HG03135 (cell line): ENCODE measurements at regions not wholly inside any gene's neighbourhood (a gene's known extent, or its start where the extent isn't known, plus 50 kb on each side); places are given as distances from the start of the nearest gene placed in this dataset.

Experiments
- ATAC-seq: cut with Tn5 transposase; IDR thresholded peaks from one replicate; pipeline ENCODE4 v1.9.1; 2021; ENCODE audit warnings: mild to moderate bottlenecking, moderate library complexity; ENCODE audit not compliant: unreplicated experiment

- no peak for ATAC-seq
Observed at GRCh38 chr12:92089559-92089958, 56.1 kb downstream of the BTG1 start.

- ATAC-seq: no peak
Observed at GRCh38 chr12:92088805-92089204, 56.8 kb downstream of the BTG1 start.

GRCh38 chr12:92085736-92086040 is 60.0 kb downstream of the BTG1 start:
- ATAC-seq: no peak

GRCh38 chr12:92085040-92085735 is 60.5 kb downstream of the BTG1 start:
- ATAC-seq: no peak

- ATAC-seq: no peak
Observed at GRCh38 chr12:92080911-92081285, 64.7 kb downstream of the BTG1 start.

- no peak for ATAC-seq
Observed at GRCh38 chr12:92079054-92079385, 66.6 kb downstream of the BTG1 start.

- ATAC-seq: no peak
Observed at GRCh38 chr12:92078167-92079053, 67.2 kb downstream of the BTG1 start.

- no peak for ATAC-seq
Observed at GRCh38 chr12:92077530-92077929, 68.1 kb downstream of the BTG1 start.

- ATAC-seq: no peak
Observed at GRCh38 chr12:92076101-92076500, 69.5 kb downstream of the BTG1 start.

- no peak for ATAC-seq
Observed at GRCh38 chr12:92075425-92075914, 70.2 kb downstream of the BTG1 start.

- ATAC-seq: no peak
Observed at GRCh38 chr12:92074889-92075288, 70.8 kb downstream of the BTG1 start.

GRCh38 chr12:92073094-92073493 is 72.6 kb downstream of the BTG1 start:
- no peak for ATAC-seq

GRCh38 chr12:92072112-92072511 is 73.5 kb downstream of the BTG1 start:
- ATAC-seq: no peak

GRCh38 chr12:92070864-92071445 is 74.7 kb downstream of the BTG1 start:
- no peak for ATAC-seq

- ATAC-seq: peak; percentile 57
Observed at GRCh38 chr12:92070054-92070863, 75.4 kb downstream of the BTG1 start.

GRCh38 chr12:92068459-92068858 is 77.2 kb downstream of the BTG1 start:
- ATAC-seq: no peak

- ATAC-seq: no peak
Observed at GRCh38 chr12:92065639-92066038, 80.0 kb downstream of the BTG1 start.

- ATAC-seq: peak; percentile 53
Observed at GRCh38 chr12:92065018-92065499, 80.6 kb downstream of the BTG1 start.

- ATAC-seq: no peak
Observed at GRCh38 chr12:92064422-92064821, 81.2 kb downstream of the BTG1 start.

GRCh38 chr12:92063641-92064040 is 82.0 kb downstream of the BTG1 start:
- ATAC-seq: no peak
